GM19035 (cell line): ENCODE measurements at regions not wholly inside any gene's neighbourhood (a gene's known extent, or its start where the extent isn't known, plus 50 kb on each side); places are given as distances from the start of the nearest gene placed in this dataset.

Experiments
- ATAC-seq: cut with Tn5 transposase; IDR thresholded peaks from one replicate; pipeline ENCODE4 v1.9.1; 2021; ENCODE audit not compliant: unreplicated experiment

DNA sequence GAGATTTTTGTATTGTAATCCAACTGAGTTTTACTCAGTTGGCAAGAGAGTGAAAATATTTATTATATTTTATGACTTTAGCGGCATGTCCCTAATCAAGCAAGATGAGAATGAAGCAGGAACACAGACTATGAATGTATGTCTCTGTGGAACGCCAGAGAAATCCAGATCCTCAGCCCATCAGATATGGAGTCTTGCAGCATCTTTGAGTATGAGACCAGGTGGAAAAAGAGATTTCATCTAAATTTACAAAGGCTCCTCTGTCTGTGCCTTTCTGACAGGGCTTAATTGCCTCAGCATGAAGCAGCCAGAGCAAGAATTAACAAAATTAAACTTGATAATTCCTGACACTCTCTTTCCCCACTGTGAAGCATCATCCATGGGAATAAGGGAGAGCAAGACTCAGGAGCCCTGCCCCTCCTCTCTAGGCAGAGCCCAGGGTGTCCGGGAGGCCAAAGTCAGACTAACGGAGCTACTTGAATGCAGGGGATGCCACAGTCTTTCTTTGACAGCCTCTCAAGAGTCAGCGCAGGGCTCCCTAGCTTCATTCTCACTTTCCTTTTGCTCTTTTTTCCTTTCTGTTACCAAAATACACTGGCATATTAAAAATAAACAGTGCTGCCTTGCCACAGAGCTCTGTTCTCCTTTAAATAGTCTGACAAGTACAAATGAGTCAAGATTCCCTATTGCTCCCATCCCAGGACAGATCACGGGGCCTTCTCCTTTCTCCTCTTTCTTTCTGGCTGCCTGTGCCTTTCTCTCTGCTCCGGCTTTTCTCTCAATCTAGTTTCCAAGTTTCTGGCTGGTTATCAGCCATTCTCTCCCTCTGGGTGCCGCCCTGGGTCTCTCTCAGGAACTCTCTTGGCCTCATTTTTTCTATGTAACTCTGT lies 132.2 kb upstream of the INHBA start:
- no peak for ATAC-seq

GRCh38 chr7:41832941-41833340 lies 130.1 kb upstream of the INHBA start:
- ATAC-seq = no peak

DNA sequence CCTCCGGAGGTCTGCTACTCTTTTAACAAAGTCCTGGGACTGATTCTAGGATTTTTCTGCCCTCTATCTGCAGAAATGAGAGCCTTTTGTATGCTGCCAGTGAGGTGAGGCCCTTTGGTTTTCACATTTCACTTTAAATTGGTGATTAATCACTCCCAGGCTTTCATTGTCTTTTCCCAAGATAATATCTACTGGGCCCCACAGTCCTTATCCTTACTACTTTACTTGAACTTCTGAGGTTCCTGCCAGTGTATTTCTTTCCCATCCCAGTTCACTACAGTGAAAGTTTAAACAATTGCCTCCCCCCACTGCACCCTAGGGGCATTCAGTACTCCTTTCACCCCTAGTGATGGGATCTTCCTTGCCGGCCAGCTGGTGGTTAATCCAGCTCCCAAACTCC lies 127.4 kb upstream of the INHBA start:
- no peak for ATAC-seq

DNA sequence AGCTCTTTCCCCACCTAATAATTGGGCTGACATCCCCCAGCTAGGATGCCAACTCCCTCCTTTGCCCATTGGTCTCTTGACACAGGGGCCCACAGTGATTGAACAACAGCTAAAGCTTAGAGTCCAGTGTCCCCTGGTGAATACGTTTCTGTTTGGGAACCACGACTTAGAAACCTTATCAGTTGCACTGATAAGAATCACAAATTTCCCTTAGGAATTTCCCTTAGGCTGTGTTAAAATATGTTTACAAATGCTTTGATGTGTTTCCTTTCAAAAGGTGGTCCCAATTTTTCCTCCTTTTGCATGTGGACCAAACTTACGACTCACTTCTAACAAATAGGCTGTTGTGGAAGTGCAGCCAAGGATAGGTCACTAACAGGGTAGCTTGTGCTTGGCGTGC lies 126.0 kb upstream of the INHBA start:
- ATAC-seq = no peak

DNA sequence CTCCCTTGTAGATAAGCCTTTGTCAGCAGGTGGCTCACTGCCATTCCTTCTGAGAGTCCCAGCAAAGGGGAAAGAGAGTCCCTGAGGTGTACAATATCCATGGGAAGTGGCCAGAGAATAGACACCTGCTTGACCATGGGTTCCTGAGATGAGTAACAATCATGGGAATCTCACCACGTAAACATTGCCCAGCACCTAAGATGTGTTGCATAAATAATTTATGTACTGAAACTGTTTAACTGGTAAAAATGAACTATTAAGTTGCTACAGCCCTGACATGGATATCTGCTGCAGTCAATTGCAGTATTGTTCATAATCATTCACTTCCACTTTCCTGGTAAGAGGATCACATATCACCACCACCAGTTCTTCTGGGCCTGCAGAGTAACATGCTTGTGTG lies 123.8 kb upstream of the INHBA start:
- no peak for ATAC-seq

DNA sequence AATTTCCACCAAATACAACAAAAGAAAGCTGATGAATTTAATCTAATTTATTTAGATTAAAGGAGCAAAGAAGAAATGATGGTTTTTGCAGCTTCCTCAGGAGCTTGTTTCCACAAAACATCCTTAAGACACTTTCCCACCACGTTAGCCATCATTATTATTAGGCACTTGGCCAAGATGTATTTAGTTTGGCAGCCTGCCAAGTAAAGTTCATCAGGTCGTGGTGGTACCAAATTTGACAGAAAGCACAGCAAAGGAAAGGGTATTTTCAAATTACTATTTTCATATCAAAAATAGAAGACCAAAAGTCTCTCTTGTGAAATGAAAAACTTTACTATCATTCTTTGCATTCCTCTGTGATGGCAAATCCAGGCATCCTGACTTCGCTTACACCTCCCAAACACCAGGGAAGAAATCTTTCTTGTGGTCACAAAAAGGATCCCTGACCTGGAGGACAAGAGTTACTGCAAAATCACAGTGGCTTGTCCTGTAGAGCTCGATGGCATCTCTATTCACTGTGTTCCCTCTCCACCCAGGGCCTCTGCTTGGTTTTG lies 123.1 kb upstream of the INHBA start:
- no peak for ATAC-seq

DNA sequence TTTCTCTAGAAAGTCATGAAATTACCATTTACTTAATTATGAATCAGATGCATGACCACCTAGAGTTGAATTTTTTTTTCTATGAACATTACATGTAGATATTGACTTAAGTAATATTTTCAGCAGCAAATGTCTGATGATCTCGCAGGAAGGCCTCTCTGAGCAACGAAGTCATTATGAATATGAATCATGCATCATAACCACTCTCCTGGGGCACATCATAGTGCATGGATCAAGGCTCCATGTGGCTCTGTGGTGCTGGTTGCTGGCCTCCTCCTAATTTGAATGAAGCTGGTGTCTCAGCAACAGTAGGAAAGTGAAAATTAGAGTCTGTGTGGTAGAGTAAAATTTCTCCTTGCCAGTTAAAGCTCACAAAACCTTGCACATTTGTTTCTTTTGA lies 121.4 kb upstream of the INHBA start:
- no peak for ATAC-seq

DNA sequence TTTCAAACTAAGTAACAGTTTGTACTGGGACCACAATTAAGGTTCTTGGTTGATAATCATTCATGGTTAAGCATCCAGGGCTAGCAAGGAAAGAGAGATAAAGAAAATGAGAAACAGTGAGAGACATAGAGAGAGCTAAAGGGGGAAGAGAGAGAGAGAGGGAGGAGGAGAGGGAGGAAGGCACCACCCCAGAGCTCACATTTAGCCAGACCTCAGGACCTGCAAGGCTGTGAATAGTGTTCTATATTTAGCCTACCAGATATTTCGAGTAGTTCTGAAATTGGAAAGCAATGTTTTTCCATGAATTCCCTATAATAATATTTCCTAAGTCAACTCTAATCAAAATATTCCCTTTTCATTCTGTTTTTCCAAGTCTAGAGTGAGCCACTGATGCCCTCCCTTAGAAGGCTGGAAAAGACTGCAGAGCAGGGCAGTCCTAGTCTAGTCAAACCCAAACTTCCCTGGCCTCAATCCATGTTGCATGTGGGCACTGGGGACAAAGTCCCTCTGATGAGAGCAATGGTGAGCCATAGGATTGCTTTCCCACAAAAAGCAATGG lies 119.4 kb upstream of the INHBA start:
- ATAC-seq = no peak

DNA sequence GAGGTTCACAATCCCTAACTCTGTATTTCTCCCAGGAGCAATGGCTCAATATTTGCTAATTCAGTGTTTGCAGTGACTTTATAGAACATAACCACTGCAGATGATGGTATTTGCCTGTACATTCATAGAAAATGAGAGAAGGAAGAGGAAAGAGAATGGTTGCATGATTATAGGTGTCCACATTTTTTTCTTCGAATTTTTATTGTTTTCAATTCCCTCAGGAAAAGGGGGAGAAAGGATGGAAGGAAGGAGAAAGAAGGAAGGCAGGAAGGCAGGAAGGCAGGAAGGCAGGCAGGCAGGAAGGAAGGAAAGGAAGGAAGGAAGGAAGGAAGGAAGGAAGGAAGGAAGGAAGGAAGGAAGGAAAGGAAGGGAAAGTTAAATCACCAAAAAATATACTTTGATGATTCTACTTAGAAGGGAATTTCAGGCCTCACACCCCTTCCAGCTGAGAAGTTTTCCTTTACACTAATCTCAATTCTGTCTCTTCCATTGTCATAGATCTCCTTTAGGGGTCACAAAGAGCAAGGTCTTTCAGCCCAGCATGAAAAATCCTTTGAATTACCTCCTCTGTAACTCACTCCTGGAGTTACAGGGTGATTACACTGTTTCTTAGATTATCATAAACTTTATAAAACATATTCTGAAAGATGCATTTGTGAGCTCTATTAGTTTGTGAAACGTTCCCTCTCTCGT lies 118.8 kb upstream of the INHBA start:
- ATAC-seq = no peak

DNA sequence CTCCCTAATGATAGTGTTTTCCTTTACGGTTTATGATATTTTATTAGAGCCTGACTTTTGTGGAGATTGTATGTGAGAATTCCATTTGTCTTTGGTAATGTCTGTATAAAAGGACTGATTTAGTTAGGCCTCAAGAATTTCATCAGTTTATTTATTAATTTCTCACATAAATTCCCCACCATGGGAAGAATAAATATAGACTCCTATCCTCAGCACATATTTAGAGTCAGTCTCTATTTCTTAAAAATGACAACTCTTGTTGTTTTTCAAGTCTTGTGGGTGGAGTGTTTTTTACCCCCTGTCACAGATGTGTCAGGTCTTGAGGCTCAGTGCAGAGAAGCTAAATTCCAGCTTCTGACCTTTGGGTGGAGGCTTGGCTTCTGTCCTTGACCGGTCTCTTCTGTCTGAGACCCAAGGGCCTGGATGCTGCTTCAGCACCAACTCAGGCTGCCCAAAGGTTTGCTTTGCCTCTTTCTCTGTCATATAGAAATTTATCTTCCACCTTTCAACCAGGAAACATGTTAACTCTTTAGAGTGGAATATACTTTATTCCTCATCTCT lies 117.3 kb upstream of the INHBA start:
- ATAC-seq = no peak

DNA sequence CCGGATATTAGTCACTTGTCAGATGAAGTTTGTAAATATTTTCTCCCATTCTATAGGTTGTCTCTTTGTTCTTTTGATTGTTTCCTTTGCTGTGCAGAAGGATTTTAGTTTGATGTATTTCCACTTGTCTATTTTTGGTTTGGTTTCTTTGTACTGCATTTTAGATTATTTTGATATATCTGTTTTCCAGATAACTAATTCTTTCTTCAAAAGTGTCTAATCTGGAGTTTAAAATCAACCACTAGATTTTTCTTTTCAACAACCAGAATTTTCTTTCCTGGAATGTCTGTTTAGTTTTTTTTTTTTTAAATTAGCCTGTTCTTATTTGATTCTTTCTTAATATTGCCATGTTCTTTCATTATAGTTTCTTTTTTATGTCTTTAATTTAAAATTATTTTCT lies 116.8 kb upstream of the INHBA start:
- ATAC-seq = no peak

DNA sequence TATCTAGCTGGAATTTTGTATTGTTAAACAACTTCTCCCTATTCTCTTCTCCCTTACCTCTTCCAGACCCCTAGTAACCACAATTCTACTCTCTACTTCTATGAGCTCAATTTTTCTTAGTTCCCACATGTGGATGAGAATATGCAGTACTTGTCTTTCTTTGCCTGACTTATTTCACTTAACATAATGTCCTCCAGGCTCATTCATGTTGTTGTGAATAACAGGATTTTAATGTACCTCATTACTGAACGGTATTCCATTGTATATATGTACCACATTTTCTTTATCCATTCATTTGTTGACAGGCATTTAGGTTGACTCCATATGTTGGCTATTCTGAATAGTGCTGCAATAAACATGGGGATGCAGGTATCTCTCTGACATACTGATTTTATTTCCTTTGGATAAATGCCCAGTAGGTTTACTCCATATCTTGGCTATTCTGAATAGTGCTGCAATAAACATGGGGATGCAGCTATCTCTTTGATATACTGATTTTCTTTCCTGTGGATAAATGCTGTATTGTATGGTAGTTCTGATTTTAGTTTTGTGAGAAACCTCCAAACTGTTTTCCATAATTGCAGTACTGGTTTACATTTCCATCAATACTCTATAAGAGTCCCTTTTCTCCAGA lies 116.0 kb upstream of the INHBA start:
- ATAC-seq = no peak

DNA sequence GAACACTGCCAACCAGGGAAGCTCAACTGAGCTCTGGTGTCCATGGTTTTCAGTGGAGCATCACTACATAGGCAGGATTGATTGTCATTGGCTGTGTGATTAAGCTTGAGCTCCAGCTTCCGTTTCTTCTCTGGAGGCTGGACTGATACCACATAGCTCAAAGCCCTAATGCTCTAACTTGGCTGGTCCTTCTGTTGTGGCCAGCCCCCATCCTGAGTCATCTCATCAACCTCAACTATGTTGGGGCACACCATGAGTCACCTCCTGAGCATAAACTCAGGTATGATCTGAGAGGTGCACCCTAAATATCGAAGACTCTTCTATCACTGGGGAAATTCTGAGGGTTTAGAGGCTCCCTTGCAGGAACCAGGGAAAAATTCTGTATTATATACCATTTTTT lies 114.5 kb upstream of the INHBA start:
- ATAC-seq = peak; percentile 74

DNA sequence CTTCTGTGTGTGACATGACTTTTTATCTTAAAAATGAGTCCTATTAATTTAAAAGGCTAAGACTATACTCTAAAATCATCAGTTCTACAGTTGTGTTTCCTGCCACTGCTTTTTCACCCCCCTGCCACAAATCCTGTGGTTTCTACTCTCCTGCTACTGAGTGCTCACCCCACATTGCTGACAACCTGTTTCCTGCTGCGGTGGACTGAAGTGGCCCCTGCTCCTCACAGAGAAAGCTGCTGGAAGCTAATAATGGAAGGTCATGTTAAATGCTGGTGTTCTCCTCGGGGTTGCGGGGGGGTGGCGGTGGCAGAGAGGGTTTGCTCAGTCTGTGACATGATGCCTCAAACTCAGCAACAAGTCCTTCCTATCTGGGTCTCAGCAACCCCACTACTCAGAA lies 113.2 kb upstream of the INHBA start:
- ATAC-seq = no peak

DNA sequence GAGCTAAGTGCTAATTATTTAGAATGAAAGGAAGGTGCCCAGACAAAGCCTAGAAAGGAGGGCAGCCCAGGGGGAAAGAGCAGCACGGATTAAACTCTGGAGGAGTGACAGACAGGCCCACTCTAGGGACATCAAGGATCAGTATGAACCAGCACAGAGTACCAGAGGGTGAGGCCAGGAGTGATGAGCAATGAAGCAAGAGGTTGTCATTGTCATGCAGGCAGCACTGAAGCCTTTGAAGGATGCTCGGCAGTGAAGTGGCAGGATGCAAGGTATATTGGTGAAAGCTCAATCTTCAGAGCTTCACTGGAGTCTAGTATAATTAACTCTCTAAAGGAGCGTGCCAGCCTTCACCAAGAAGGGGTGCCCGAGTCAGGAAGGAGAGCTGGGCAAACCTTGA lies 112.0 kb upstream of the INHBA start:
- no peak for ATAC-seq

DNA sequence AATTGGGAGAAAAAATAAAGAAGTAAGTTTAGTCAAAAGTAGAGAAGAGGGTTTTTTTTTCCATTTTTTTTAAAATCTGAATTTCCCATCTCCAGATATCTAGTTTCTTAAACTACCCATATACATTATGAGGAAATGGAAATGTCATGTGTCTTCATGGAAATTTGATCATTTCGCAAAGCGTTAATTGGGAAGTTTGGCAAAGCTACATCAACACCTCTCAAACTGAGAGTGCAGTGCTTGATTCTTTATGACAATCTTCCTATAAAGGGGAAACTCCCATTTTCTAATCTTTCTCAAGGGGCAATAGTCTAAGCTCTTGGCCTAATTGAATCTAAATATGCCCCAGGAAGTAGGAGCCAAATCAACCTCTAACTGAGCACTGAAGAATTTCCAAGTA lies 110.4 kb upstream of the INHBA start:
- ATAC-seq = no peak

- no peak for ATAC-seq
Measured at GRCh38 chr7:41811941-41812340, 109.1 kb upstream of the INHBA start.

- ATAC-seq = peak; percentile 88
Measured at GRCh38 chr7:41809940-41810576, 107.2 kb upstream of the INHBA start.

DNA sequence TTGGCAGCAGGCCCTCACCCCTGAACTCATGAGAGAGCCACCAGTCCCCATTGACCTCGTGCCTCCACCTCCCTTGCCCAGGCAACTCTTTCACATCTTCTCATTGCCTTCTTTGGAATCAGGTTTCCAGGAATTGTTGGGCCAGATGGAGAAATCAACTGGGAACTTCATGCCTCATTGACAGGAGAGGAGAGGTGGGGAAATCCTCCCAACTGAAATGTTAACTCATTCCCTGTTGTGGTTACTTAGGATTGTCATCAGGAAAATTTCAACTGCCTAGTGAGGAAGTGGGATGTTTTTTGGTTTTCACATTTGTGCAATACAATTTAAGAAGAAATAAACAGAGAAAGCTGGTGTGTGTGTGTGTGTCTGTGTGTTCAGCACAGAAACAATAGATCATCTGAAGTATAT lies 106.6 kb upstream of the INHBA start:
- no peak for ATAC-seq

DNA sequence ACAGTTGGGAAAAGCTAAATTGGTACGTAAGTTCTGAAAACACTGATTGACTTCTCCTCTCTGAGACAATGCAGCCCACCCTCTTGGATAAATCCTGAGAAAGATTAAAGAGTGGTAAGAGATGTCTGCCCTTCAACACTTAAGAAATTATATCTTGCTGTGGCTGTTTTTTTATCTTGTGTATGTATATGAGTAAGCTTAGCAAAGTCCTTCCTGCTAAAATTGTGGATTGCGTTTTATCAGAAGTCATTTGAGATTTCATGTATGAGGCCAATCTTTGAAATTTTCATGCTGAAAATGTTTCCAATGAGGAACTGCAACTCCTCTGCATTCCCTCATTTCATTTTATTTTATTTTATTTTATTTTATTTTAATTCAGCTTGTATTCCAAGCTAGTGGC lies 106.2 kb upstream of the INHBA start:
- no peak for ATAC-seq

DNA sequence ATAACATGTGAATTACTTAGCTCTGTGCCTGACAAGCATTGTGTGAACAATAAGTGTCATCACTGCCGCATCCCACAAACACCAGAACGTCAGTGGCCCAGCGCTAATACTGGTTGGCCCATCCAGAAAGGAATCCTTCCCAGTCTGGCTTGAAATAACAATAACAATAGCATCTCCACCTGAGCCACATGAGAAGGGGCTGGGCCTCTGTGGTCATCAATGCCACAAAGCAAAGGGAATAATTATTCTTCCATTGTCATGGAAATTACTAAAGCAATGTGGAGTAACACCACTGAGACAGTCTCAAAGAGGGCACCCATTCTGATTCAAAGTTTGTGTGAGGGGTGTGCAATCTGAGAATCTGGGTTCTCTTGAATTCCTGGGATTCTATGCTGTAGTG lies 105.7 kb upstream of the INHBA start:
- no peak for ATAC-seq
